Activated CD4-positive, alpha-beta T cell treated with anti-CD3 and anti-CD28 coated beads, Interleukin-2, amount 10 ng/mL, durations not matched to agents 7 days and 5 days (primary cell): ENCODE measurements at regions not wholly inside any gene's neighbourhood (a gene's known extent, or its start where the extent isn't known, plus 50 kb on each side); places are given as distances from the start of the nearest gene placed in this dataset.

ENCODE experiments used
- CTCF ChIA-PET: fragments of 350-600 bp; sonication (Branson Sonifier 250); formaldehyde crosslinking; loops from one replicate; lab custom pipeline; 2021; ENCODE audit warnings: antibody characterized with exemption; lab: Charles Lee
- POLR2A ChIA-PET: fragments of 350-600 bp; sonication (Branson Sonifier 250); formaldehyde crosslinking; loops from one replicate; lab custom pipeline; 2021; ENCODE audit warnings: antibody characterized with exemption; lab: Charles Lee
- DNase-seq: peaks from one replicate; pipeline ENCODE4 v3.0.0-alpha.2; 2020
- H3K27ac Mint-ChIP-seq: one replicate; pipeline ENCODE4 v1.8.0; 2021; ENCODE audit warnings: mild to moderate bottlenecking, moderate library complexity, mixed read lengths
- H3K27me3 Mint-ChIP-seq: one replicate; pipeline ENCODE4 v1.8.0; 2021; ENCODE audit warnings: mixed read lengths
- H3K36me3 Mint-ChIP-seq: one replicate; pipeline ENCODE4 v1.8.0; 2021; ENCODE audit warnings: low read depth, mixed read lengths
- H3K4me1 Mint-ChIP-seq: one replicate; pipeline ENCODE4 v1.8.0; 2021; ENCODE audit warnings: mixed read lengths
- H3K4me3 Mint-ChIP-seq: one replicate; pipeline ENCODE4 v1.8.0; 2021; ENCODE audit warnings: mild to moderate bottlenecking, moderate library complexity, mixed read lengths
- H3K9me3 Mint-ChIP-seq: one replicate; pipeline ENCODE4 v1.8.0; 2021; ENCODE audit warnings: mixed read lengths

- no peak overlapping the region for H3K27ac Mint-ChIP-seq
- no peaks in the 10 kb centered on the region for H3K36me3 Mint-ChIP-seq
- H3K27me3 Mint-ChIP-seq = no peaks in the 10 kb centered on the region
- H3K9me3 Mint-ChIP-seq = no peaks in the 10 kb centered on the region
- H3K4me3 Mint-ChIP-seq = no peak overlapping the region
- no peaks in the 10 kb centered on the region for H3K4me1 Mint-ChIP-seq
- CTCF ChIA-PET = no interaction called here
- POLR2A ChIA-PET = no interaction called here
- DNase-seq = no peak
Measured at GRCh38 chr5:124844371-124844920, 98.0 kb upstream of the ZNF608 start.

- ChIA-PET CTCF (interaction anchor here (0.6 kb wide), 2 partner anchors 318 to 856 kb away, joined by 3 read pairs; no protein-coding TSS in a partner anchor), POLR2A (no interaction called here)
- Mint-ChIP-seq H3K4me3 (no peak overlapping the region), H3K4me1 (no peaks in the 10 kb centered on the region), H3K27me3 (no peaks in the 10 kb centered on the region), H3K36me3 (no peaks in the 10 kb centered on the region), H3K9me3 (no peaks in the 10 kb centered on the region), H3K27ac (no peak overlapping the region)
- no peak for DNase-seq
Measured at GRCh38 chr5:124847907-124848306, 101.5 kb upstream of the ZNF608 start.

GRCh38 chr5:124849774-124850173 lies 103.3 kb upstream of the ZNF608 start:
- Mint-ChIP-seq H3K4me3 (no peak overlapping the region), H3K9me3 (no peaks in the 10 kb centered on the region), H3K4me1 (no peaks in the 10 kb centered on the region), H3K27ac (no peak overlapping the region), H3K27me3 (no peaks in the 10 kb centered on the region), H3K36me3 (no peaks in the 10 kb centered on the region)
- CTCF ChIA-PET = interaction anchor here (1.7 kb wide), 1 partner anchor 31 kb away, joined by 3 read pairs; no protein-coding TSS in a partner anchor
- DNase-seq = no peak
- POLR2A ChIA-PET = no interaction called here

- Mint-ChIP-seq H3K9me3 (peaks cover 3% of the 10 kb centered on the region), H3K4me3 (no peak overlapping the region), H3K27ac (no peak overlapping the region), H3K4me1 (no peaks in the 10 kb centered on the region), H3K36me3 (no peaks in the 10 kb centered on the region), H3K27me3 (no peaks in the 10 kb centered on the region)
- CTCF ChIA-PET = no interaction called here
- POLR2A ChIA-PET = no interaction called here
- DNase-seq = no peak
Measured at GRCh38 chr5:124856726-124857125, 110.3 kb upstream of the ZNF608 start.

DNA sequence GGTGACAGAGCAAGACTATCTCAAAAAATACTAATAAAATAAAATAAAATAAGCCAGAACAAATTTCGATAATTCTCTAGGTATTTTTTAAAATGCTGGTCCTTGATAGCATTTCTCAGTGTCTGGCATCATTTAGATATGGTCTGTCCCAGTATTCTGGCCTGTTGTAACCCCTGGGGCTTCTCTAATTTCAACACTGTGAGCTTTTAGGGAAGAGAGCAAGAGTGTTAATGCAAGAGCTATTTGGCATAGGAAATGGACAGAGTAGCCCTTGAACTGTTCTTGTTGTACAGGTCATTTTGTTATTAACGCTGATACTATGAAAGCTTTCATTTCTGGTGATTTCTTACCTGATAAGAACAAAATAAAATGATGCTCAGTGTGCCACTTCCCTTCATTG lies 112.2 kb upstream of the ZNF608 start:
- no peak overlapping the region for H3K4me3 Mint-ChIP-seq
- H3K27ac Mint-ChIP-seq = no peak overlapping the region
- H3K9me3 Mint-ChIP-seq = peaks cover 3% of the 10 kb centered on the region
- no peak for DNase-seq
- CTCF ChIA-PET = no interaction called here
- POLR2A ChIA-PET = no interaction called here
- H3K27me3 Mint-ChIP-seq = no peaks in the 10 kb centered on the region
- H3K4me1 Mint-ChIP-seq = no peaks in the 10 kb centered on the region
- no peaks in the 10 kb centered on the region for H3K36me3 Mint-ChIP-seq

DNA sequence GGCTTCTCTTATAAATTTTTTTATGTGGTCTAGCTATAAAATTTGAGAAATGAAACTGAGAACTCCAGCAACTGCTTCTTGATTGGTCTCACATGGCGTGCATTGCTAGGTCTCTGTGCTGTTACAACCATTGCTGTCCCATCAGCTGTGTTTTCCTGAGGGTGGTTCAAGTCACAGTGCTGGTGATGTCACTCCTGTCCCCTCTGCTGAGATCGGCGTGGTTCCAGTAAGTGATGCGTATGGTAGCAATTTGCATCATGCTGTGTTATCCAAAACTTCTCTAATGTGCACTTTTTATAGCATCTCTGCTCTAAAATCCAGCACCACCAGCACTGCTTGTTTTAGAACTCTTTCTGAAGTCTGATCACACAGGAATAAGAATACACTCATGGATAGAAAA lies 112.6 kb upstream of the ZNF608 start:
- H3K9me3 Mint-ChIP-seq = peaks cover 3% of the 10 kb centered on the region
- no peaks in the 10 kb centered on the region for H3K36me3 Mint-ChIP-seq
- no peaks in the 10 kb centered on the region for H3K4me1 Mint-ChIP-seq
- no peaks in the 10 kb centered on the region for H3K27me3 Mint-ChIP-seq
- no peak overlapping the region for H3K27ac Mint-ChIP-seq
- ChIA-PET POLR2A (no interaction called here), CTCF (no interaction called here)
- no peak overlapping the region for H3K4me3 Mint-ChIP-seq
- no peak for DNase-seq

DNA sequence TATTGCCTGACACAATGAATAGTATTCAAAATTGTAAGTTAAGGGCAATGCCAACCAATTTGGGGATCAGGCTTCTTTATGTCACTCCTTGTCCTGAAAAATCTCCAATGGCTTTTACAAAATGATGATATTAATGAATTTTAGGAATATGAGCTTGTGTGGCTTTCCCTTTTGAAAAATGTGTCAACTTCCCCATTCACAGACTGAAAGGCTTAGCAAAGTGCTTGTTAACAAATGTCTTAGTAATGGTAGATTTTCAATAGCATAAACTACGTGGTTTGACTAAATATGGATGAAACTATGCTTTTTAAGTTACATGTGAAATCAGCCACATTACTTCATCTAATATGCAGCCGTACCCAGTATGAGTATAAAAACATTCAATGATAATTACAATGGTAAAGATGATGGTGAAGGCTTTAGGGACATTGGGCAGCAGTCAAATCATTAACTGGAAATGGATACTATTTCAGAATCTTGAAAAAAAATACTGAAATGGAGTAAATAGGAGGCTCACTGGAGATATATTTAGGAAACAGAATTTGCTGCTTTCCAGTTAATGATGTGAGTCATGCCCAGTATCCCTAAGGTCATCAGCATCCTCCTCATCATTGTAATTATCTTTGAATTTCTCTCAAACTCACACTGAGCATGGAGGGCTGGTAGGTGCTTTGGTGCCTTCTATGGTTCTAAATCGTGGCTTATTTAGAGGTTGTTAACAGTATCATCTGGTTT lies 113.3 kb upstream of the ZNF608 start:
- Mint-ChIP-seq H3K27ac (no peak overlapping the region), H3K4me1 (no peaks in the 10 kb centered on the region), H3K4me3 (no peak overlapping the region), H3K9me3 (peaks cover 3% of the 10 kb centered on the region), H3K36me3 (no peaks in the 10 kb centered on the region), H3K27me3 (no peaks in the 10 kb centered on the region)
- DNase-seq = no peak
- ChIA-PET POLR2A (no interaction called here), CTCF (no interaction called here)

DNA sequence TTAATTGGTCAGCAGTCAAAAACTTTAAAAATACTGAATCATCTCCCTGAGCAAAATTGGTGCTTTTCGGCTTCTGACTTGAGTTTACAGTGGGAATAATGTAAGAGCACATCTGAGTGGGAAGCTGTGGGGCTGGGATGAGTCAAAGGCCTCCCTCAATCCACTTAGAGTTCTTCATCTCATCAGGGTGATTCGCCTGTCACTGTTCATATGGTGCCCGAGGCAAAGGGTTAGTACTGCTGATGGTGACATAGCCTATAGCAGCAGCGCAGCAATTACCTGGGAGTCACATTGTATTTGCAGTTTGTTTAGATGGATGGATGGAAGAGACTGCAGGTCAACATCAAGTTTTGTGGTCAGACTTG lies 113.8 kb upstream of the ZNF608 start:
- no peak overlapping the region for H3K27ac Mint-ChIP-seq
- no peaks in the 10 kb centered on the region for H3K27me3 Mint-ChIP-seq
- CTCF ChIA-PET = no interaction called here
- H3K4me3 Mint-ChIP-seq = no peak overlapping the region
- H3K4me1 Mint-ChIP-seq = no peaks in the 10 kb centered on the region
- H3K36me3 Mint-ChIP-seq = no peaks in the 10 kb centered on the region
- no peak for DNase-seq
- POLR2A ChIA-PET = no interaction called here
- H3K9me3 Mint-ChIP-seq = peaks cover 3% of the 10 kb centered on the region

DNA sequence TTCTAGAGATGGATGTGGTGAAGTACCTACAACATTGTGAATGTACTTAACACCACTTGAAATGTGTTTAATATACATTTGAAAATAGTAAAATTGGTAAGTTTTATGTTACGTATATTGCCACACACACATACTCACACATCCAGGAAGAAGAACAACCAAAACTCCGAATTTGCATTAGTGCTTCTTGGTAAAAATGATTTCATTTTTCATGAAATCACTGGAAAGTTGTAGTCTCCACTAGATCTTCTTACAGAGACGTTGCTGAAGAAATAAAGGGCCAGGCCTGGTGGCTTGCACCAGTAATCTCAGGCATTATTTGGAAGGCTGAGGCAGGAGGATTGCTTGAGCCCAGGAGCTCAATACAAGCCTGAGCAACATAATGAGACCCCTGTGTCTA lies 118.6 kb upstream of the ZNF608 start:
- H3K4me3 Mint-ChIP-seq = no peak overlapping the region
- DNase-seq = no peak
- CTCF ChIA-PET = no interaction called here
- H3K27me3 Mint-ChIP-seq = no peaks in the 10 kb centered on the region
- peaks cover 6% of the 10 kb centered on the region for H3K4me1 Mint-ChIP-seq
- no peak overlapping the region for H3K27ac Mint-ChIP-seq
- no peaks in the 10 kb centered on the region for H3K36me3 Mint-ChIP-seq
- peaks cover 3% of the 10 kb centered on the region for H3K9me3 Mint-ChIP-seq
- POLR2A ChIA-PET = no interaction called here

DNA sequence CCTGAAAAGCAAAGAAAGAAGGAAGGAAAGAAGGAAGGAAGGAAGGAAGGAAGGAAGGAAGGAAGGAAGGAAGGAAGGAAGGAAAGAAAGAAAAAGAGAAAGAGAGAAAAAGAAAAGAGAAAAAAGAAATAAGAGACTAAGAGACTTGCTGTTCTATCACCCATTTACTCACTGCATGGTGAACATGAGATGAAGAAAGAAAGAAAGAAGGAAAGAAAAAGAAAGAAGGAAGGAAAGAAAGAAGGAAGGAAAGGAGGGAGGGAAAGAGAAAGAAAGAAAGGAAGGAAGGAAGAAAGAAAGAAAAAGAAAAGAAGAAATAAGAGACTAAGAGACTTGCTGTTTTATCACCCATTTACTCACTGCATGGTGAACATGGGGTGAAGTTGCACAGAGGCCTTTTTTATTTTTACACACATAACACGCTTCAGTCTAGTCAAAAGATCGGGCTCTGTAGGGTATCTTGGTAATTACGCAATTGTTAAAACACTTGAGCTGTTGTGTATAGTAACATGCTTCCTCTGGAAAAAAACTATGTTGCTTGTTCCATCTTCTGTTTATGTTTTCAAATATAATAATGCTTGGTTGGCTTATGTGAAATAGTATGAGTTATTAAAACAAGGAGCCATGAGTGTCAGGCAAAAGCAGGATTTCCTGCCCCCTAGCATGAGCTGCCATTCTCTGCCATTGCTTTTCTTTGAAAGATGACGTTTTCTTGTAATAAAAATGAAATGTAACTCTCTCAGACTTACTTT lies 119.3 kb upstream of the ZNF608 start:
- no peak for DNase-seq
- H3K4me1 Mint-ChIP-seq = peaks cover 6% of the 10 kb centered on the region

DNA sequence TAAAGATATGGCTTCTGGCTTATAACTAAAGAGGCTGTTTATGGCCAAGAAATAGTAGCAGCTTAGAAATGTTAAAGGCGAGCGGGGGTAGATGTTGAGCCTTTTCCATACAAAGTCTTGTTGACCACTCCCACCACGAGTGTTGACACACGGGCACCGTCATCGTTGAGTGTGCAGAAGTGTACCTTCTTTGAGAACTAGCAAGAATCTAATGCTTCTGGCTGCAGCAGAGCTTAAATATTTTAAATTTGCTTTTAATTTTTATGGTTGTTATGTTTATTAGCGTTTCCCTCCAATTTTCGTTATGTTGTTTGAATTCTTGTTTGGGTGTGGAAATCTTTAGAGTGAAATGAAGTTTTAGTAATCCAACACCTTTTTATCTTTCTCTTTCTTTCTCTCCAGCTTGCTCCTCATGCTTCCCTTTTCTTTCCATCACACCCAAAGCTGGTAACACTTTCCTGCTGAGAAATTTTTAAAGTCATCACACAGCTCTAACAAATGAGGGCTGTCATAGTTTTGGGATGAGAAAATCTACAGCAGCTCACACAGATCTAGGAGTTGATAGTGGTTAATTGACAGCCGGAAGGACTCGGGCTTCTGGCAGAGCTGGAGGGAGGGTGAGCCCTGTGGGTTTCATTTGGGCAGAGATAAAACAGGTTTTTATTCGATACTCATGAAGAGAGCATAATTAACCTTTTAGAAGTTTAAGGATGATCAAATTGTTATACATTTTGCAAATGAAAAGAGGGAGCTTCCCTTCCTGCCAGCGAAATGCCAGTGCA lies 120.1 kb upstream of the ZNF608 start:
- Mint-ChIP-seq H3K4me1 (peaks cover 6% of the 10 kb centered on the region), H3K36me3 (no peaks in the 10 kb centered on the region), H3K9me3 (no peaks in the 10 kb centered on the region), H3K4me3 (no peak overlapping the region), H3K27ac (no peak overlapping the region), H3K27me3 (no peaks in the 10 kb centered on the region)
- CTCF ChIA-PET = no interaction called here
- DNase-seq = no peak
- POLR2A ChIA-PET = no interaction called here

More for the DNA sequence above, 119.3 kb upstream of the ZNF608 start:
- ChIA-PET CTCF (no interaction called here), POLR2A (no interaction called here)
- no peaks in the 10 kb centered on the region for H3K27me3 Mint-ChIP-seq
- no peak overlapping the region for H3K27ac Mint-ChIP-seq
- no peak overlapping the region for H3K4me3 Mint-ChIP-seq
- H3K36me3 Mint-ChIP-seq = no peaks in the 10 kb centered on the region
- H3K9me3 Mint-ChIP-seq = no peaks in the 10 kb centered on the region

DNA sequence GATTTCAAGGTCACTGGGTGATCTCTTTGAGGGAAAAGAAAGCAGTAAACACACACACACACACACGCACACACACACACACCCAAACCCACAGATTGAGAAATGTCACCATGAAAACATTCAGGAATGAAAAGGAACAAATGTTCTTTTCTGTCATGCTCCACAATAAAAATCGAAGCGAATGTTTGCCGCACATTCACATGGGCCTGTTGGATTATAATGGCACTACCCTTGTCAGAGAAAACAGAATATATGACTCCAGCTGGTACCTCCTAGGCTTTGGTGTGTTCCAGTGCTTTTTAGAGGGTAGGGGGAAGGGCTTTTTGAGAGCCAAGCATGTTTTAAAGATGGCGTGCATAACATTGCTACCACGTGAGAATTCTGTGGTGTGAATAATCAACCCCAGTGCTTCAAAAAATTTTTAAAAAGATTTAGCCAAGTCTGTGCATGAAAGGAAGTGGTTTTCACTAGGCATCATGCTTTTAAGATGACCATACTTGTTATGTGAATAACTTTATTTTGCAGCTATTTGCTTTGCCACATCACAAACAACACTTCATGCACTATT lies 120.8 kb upstream of the ZNF608 start:
- Mint-ChIP-seq H3K27me3 (no peaks in the 10 kb centered on the region), H3K9me3 (no peaks in the 10 kb centered on the region), H3K4me1 (peaks cover 6% of the 10 kb centered on the region), H3K27ac (no peak overlapping the region), H3K36me3 (no peaks in the 10 kb centered on the region), H3K4me3 (no peak overlapping the region)
- DNase-seq = no peak
- CTCF ChIA-PET = no interaction called here
- POLR2A ChIA-PET = no interaction called here

DNA sequence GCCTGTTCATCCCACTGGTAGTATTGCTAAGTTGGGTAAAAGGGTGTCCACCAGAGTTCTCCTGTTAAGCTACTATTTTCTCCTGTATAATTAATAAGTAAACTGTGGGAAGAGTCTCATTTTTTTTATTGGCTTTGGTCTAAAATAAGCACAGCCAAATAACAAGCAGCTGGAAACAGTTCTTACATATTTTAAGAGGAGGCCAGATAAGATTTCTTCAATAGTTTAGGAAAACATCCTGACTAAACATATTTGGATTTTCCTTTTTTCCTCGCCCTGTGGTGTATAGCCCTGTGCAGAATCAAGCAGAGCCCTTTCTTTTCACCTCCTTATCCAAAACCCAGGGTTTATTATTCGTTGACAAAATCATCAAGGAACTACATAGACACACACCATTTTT lies 122.2 kb upstream of the ZNF608 start:
- H3K4me3 Mint-ChIP-seq = no peak overlapping the region
- DNase-seq = no peak
- H3K4me1 Mint-ChIP-seq = peaks cover 6% of the 10 kb centered on the region

More for the DNA sequence above, 122.2 kb upstream of the ZNF608 start:
- ChIA-PET POLR2A (no interaction called here), CTCF (no interaction called here)
- Mint-ChIP-seq H3K9me3 (no peaks in the 10 kb centered on the region), H3K36me3 (no peaks in the 10 kb centered on the region), H3K27ac (no peak overlapping the region), H3K27me3 (no peaks in the 10 kb centered on the region)
